HCT116 (cell line): ENCODE measurements at regions not wholly inside any gene's neighbourhood (a gene's known extent, or its start where the extent isn't known, plus 50 kb on each side); places are given as distances from the start of the nearest gene placed in this dataset.

Experiments used
- ATAC-seq: fragments of 200-7000 bp; cut with Tn5 transposase; 2 replicates; pipeline ENCODE4 v1.9.1; 2020; ENCODE audit warnings: mild to moderate bottlenecking, moderate library complexity
- BruUV-seq: library from RNA; stranded (reverse); fragments of 400-500 nt; replicated peaks from 2 replicates; lab custom pipeline; 2021; lab: Mats Ljungman, UMichigan
- CTCF ChIA-PET: fragments of 300-600 bp; sonication (Branson Sonifier 250); formaldehyde crosslinking; loops from one replicate; lab custom pipeline; 2021; ENCODE audit warnings: antibody characterized with exemption; lab: Charles Lee
- POLR2A ChIA-PET: fragments of 300-600, 350-600 bp; sonication (Branson Sonifier 250); formaldehyde crosslinking; loops from one replicate; lab custom pipeline; 2021; ENCODE audit warnings: antibody characterized with exemption; lab: Charles Lee
- RAD21 ChIA-PET, 2 experiments: fragments of 300-600 bp; sonication (Branson Sonifier 250); formaldehyde crosslinking; loops; one replicate each; lab custom pipeline; 2023; ENCODE audit warnings: low total read pairs in 2 of 2; ENCODE audit not compliant: uncharacterized antibody in 2 of 2, unreplicated experiment in 2 of 2, low non-redundant PET in 1 of 2; lab: Charles Lee
- DNase-seq: peaks from one replicate; pipeline ENCODE4 v3.0.0-alpha.2; 2010; ENCODE audit warnings: low read depth, low spot score
- H2AFZ ChIP-seq: fragments of 200-600 bp; shearing (Covaris generic), sonication (generic); 2 replicates; pipeline ENCODE4 v1.6.1; 2017; ENCODE audit warnings: low read depth, mixed run types, mixed read lengths, antibody characterized with exemption, low read length; ENCODE audit not compliant: poor library complexity, severe bottlenecking
- H3K27ac ChIP-seq: 2 replicates; pipeline ENCODE4 v1.5.1; 2012; ENCODE audit warnings: low read depth, low read length
- H3K27me3 ChIP-seq: fragments of 200-600 bp; sonication (generic); 2 replicates; pipeline ENCODE4 v1.6.1; 2016; ENCODE audit warnings: mixed run types, low read length, mixed read lengths; ENCODE audit not compliant: insufficient read depth
- H3K36me3 ChIP-seq, 2 experiments: fragments of 200-500 bp in 1 of 2; fragments of 200-600 bp in 1 of 2; sonication (Bioruptor generic) in 1 of 2; sonication (generic) in 1 of 2; 2 replicates each; pipeline versions ENCODE4 v1.5.1 to v1.6.1; 2014 to 2016; ENCODE audit warnings: low read length in 2 of 2, inconsistent platforms in 1 of 2, mixed read lengths in 1 of 2, mixed run types in 1 of 2; ENCODE audit not compliant: insufficient read depth in 2 of 2, control insufficient read depth in 1 of 2
- H3K4me1 ChIP-seq, 2 experiments: fragments of 200-600 bp in 1 of 2; sonication (generic) in 1 of 2; 2 replicates each; pipeline versions ENCODE4 v1.5.1 to v1.6.1; 2012 to 2017; ENCODE audit warnings: low read length in 2 of 2, inconsistent platforms in 1 of 2, mild to moderate bottlenecking in 1 of 2, mixed read lengths in 1 of 2, mixed run types in 1 of 2, moderate library complexity in 1 of 2; ENCODE audit not compliant: insufficient read depth in 2 of 2, control insufficient read depth in 1 of 2
- H3K4me2 ChIP-seq: fragments of 200-600 bp; sonication (generic); 2 replicates; pipeline ENCODE4 v1.6.1; 2017; ENCODE audit warnings: mixed run types, low read length, mixed read lengths
- H3K4me3 ChIP-seq, 2 experiments: fragments of 200-600 bp in 1 of 2; sonication (generic) in 1 of 2; replicated peaks in 1 of 2; 2 replicates each; pipeline ENCODE4 v1.5.1; 2011 to 2016; ENCODE audit warnings: low read length in 2 of 2, control low read depth in 1 of 2, low read depth in 1 of 2, mild to moderate bottlenecking in 1 of 2, mixed read lengths in 1 of 2, mixed run types in 1 of 2
- H3K79me2 ChIP-seq: fragments of 200-600 bp; sonication (generic); 2 replicates; pipeline ENCODE4 v1.6.1; 2017; ENCODE audit warnings: mild to moderate bottlenecking, mixed run types, low read length, moderate library complexity, mixed read lengths; ENCODE audit not compliant: insufficient read depth
- H3K9ac ChIP-seq: fragments of 200-600 bp; sonication (generic); 2 replicates; pipeline ENCODE4 v1.6.1; 2016; ENCODE audit warnings: low read length, mixed read lengths
- H3K9me2 ChIP-seq: fragments of 200-600 bp; sonication (generic), shearing (Covaris generic); 2 replicates; pipeline ENCODE4 v1.6.1; 2017; ENCODE audit warnings: mixed run types, mild to moderate bottlenecking, moderate library complexity; ENCODE audit not compliant: insufficient read depth
- H3K9me3 ChIP-seq, 2 experiments: fragments of 200-500 bp in 1 of 2; fragments of 200-600 bp in 1 of 2; sonication (Bioruptor generic) in 1 of 2; sonication (generic) in 1 of 2; 2 replicates each; pipeline ENCODE4 v1.6.1; 2014 to 2017; ENCODE audit warnings: low read length in 2 of 2, mixed read lengths in 2 of 2, inconsistent platforms in 1 of 2, low read depth in 1 of 2, mild to moderate bottlenecking in 1 of 2, mixed run types in 1 of 2, moderate library complexity in 1 of 2; ENCODE audit not compliant: control insufficient read depth in 1 of 2, insufficient read depth in 1 of 2
- H4K20me1 ChIP-seq: fragments of 200-600 bp; sonication (generic), shearing (Covaris generic); 2 replicates; pipeline ENCODE4 v1.6.1; 2017; ENCODE audit warnings: mixed run types, mild to moderate bottlenecking, moderate library complexity; ENCODE audit not compliant: insufficient read depth
- CBX3 ChIP-seq: IDR thresholded peaks from 2 replicates; pipeline ENCODE4 v1.6.1; 2012; ENCODE audit warnings: low read depth
- CEBPB ChIP-seq: IDR thresholded peaks from 2 replicates; pipeline ENCODE4 v1.6.1; 2012; ENCODE audit warnings: low read depth
- EGR1 ChIP-seq: IDR thresholded peaks from 2 replicates; pipeline ENCODE4 v1.6.1; 2012; ENCODE audit warnings: low read depth
- EZH2 ChIP-seq: fragments of 200-600 bp; sonication (generic); IDR thresholded peaks from 2 replicates; pipeline ENCODE4 v1.6.1; 2017; ENCODE audit warnings: antibody characterized with exemption, mixed run types
- FOSL1 ChIP-seq: IDR thresholded peaks from 2 replicates; pipeline ENCODE4 v1.6.1; 2012; ENCODE audit warnings: low read depth
- JUND ChIP-seq: IDR thresholded peaks from 2 replicates; pipeline ENCODE4 v1.6.1; 2012
- POLR2A ChIP-seq: IDR thresholded peaks from 2 replicates; pipeline ENCODE4 v1.7.0; 2011; ENCODE audit warnings: borderline replicate concordance; ENCODE audit not compliant: insufficient read depth, insufficient read length; ENCODE audit errors: extremely low read depth
- POLR2AphosphoS5 ChIP-seq: IDR thresholded peaks from 2 replicates; pipeline ENCODE4 v1.6.1; 2011; ENCODE audit warnings: mild to moderate bottlenecking, low read depth, low read length, moderate library complexity
- RAD21 ChIP-seq: IDR thresholded peaks from 2 replicates; pipeline ENCODE4 v1.6.1; 2012; ENCODE audit warnings: low read depth, mild to moderate bottlenecking
- SIN3A ChIP-seq: IDR thresholded peaks from 2 replicates; pipeline ENCODE4 v1.6.1; 2012; ENCODE audit warnings: low read depth
- SRF ChIP-seq: IDR thresholded peaks from 2 replicates; pipeline ENCODE4 v1.6.1; 2012; ENCODE audit warnings: low read depth
- TCF7L2 ChIP-seq: IDR thresholded peaks from 2 replicates; pipeline ENCODE4 v1.7.0; 2011; ENCODE audit warnings: borderline replicate concordance, inconsistent platforms; ENCODE audit not compliant: insufficient read depth, insufficient read length; ENCODE audit errors: extremely low read depth
- YY1 ChIP-seq: IDR thresholded peaks from 2 replicates; pipeline ENCODE4 v1.6.1; 2011; ENCODE audit warnings: low read length, low read depth, moderate library complexity, mild to moderate bottlenecking; ENCODE audit not compliant: insufficient replicate concordance; ENCODE audit errors: extremely low read depth
- ZFX ChIP-seq: fragments of 450-650 bp; IDR thresholded peaks from 2 replicates; pipeline ENCODE4 v1.6.1; 2017
- ZNF274 ChIP-seq: fragments of 200-500 bp; sonication (Bioruptor generic); IDR thresholded peaks from 2 replicates; pipeline ENCODE4 v1.6.1; 2014; ENCODE audit warnings: mild to moderate bottlenecking, low read depth, low read length, inconsistent platforms
- intact Hi-C: fragments of 100-400 bp; cut with micrococcal nuclease; formaldehyde crosslinking; loops from 2 replicates; pipeline ENCODE4 v1.10.0; 2022
- TF ChIP-seq, protein P1 (sequence below): IDR thresholded peaks from 2 replicates; pipeline ENCODE4 v1.6.1; 2012
- TF ChIP-seq, protein P2 (sequence below): IDR thresholded peaks from 2 replicates; pipeline ENCODE4 v1.6.1; 2011; ENCODE audit warnings: mild to moderate bottlenecking, low read length, moderate library complexity; ENCODE audit not compliant: insufficient replicate concordance; ENCODE audit errors: extremely low read depth
- TF ChIP-seq, protein P3 (sequence below), 3 experiments: fragments of 200-600 bp in 1 of 3; sonication (generic) in 1 of 3; IDR thresholded peaks in 2 of 3; conservative IDR thresholded peaks in 1 of 3; 2 replicates each; pipeline ENCODE4 v1.5.1; 2012 to 2017; ENCODE audit warnings: low read depth in 2 of 3, low read length in 2 of 3, antibody characterized with exemption in 1 of 3, borderline replicate concordance in 1 of 3, control low read depth in 1 of 3, mild to moderate bottlenecking in 1 of 3, mixed read lengths in 1 of 3, mixed run types in 1 of 3, moderate library complexity in 1 of 3; ENCODE audit not compliant: insufficient read depth in 1 of 3
- TF ChIP-seq, protein P4 (sequence below): IDR thresholded peaks from 2 replicates; pipeline ENCODE4 v1.6.1; 2012

DNA sequence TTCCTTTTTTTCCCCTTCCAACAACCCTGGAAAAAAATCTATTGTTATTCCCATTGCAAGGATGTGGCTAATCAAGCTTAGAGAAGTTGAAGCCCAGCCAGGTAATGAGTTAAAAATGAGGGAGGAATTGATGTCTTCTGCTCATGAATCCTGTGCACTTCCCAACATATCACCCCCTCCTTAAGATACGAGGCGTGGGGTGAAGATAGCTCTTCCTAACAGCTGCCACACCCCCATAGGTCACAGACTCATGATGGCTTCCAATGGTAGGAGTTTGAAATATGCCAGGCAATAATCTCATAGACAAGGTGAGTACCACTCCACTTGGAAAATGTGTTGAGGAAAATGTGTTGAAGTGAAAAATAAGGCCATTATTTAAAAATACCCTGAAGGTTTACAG is 71.3 kb upstream of the HECW1 start:
- Histone ChIP-seq H3K79me2 (no peaks in the 10 kb centered on the region), H3K4me1 (no peaks in the 10 kb centered on the region), H3K9me3 (no peaks in the 10 kb centered on the region), H3K9me2 (no peaks in the 10 kb centered on the region), H3K27me3 (no peaks in the 10 kb centered on the region), H3K4me3 (no peak overlapping the region), H3K4me2 (no peak overlapping the region), H4K20me1 (no peaks in the 10 kb centered on the region), H3K9ac (no peak overlapping the region), H3K27ac (no peak overlapping the region), H2AFZ (no peak overlapping the region), H3K36me3 (no peaks in the 10 kb centered on the region)
- intact Hi-C loops: no loop called here
- no peak for ATAC-seq
- ChIA-PET CTCF (no interaction called here), RAD21 (no interaction called here), POLR2A (no interaction called here)
- TF ChIP-seq POLR2A: no peak
- TF ChIP-seq JUND: no peak
- no peak for DNase-seq
- BruUV-seq: no TSS peak

DNA sequence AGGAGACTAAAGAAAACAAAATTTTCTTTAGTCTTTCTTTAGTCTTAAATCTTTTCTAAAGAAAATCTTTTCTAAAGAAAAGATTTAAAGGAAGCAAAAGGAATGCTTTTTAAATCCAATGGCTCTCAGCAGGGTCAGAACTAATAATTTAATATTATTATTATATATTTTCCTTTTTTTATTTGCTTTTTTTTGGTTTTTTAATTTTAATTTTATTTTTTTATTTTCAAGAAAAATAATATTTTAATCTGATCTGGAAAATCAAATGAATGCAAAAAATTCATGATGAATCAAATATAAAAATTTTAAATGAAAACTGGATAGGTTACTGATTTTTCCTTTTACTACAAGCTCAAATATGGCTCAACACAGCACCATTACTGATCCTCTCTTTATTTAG is 70.7 kb upstream of the HECW1 start:
- Histone ChIP-seq H3K9ac (no peak overlapping the region), H4K20me1 (no peaks in the 10 kb centered on the region), H3K27ac (no peak overlapping the region), H3K9me3 (no peaks in the 10 kb centered on the region), H3K4me2 (no peak overlapping the region), H2AFZ (no peak overlapping the region), H3K4me3 (no peak overlapping the region), H3K4me1 (no peaks in the 10 kb centered on the region), H3K27me3 (no peaks in the 10 kb centered on the region), H3K79me2 (no peaks in the 10 kb centered on the region), H3K36me3 (no peaks in the 10 kb centered on the region), H3K9me2 (no peaks in the 10 kb centered on the region)
- RAD21 ChIA-PET: no interaction called here
- CTCF ChIA-PET: no interaction called here
- ATAC-seq (no peak), DNase-seq (no peak)
- intact Hi-C loops: no loop called here
- no TSS peak for BruUV-seq
- POLR2A ChIA-PET: interaction anchor here (0.7 kb wide), 1 partner anchor 585 kb away, joined by 3 read pairs; no protein-coding TSS in a partner anchor
- TF ChIP-seq, protein P1, sequence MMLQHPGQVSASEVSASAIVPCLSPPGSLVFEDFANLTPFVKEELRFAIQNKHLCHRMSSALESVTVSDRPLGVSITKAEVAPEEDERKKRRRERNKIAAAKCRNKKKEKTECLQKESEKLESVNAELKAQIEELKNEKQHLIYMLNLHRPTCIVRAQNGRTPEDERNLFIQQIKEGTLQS: no peak
- TF ChIP-seq SIN3A: no peak
- TF ChIP-seq TCF7L2: no peak
- no peak for TF ChIP-seq CBX3
- TF ChIP-seq POLR2A: no peak
- TF ChIP-seq JUND: no peak
- TF ChIP-seq FOSL1: no peak
- TF ChIP-seq POLR2AphosphoS5: no peak
- no peak for TF ChIP-seq YY1
- no peak for TF ChIP-seq SRF
- TF ChIP-seq EZH2: no peak
- TF ChIP-seq, protein P2, sequence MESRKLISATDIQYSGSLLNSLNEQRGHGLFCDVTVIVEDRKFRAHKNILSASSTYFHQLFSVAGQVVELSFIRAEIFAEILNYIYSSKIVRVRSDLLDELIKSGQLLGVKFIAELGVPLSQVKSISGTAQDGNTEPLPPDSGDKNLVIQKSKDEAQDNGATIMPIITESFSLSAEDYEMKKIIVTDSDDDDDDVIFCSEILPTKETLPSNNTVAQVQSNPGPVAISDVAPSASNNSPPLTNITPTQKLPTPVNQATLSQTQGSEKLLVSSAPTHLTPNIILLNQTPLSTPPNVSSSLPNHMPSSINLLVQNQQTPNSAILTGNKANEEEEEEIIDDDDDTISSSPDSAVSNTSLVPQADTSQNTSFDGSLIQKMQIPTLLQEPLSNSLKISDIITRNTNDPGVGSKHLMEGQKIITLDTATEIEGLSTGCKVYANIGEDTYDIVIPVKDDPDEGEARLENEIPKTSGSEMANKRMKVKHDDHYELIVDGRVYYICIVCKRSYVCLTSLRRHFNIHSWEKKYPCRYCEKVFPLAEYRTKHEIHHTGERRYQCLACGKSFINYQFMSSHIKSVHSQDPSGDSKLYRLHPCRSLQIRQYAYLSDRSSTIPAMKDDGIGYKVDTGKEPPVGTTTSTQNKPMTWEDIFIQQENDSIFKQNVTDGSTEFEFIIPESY: no peak
- TF ChIP-seq ZFX: no peak
- TF ChIP-seq ZNF274: no peak
- no peak for TF ChIP-seq EGR1
- TF ChIP-seq CEBPB: no peak
- TF ChIP-seq RAD21: no peak
- TF ChIP-seq, protein P3, sequence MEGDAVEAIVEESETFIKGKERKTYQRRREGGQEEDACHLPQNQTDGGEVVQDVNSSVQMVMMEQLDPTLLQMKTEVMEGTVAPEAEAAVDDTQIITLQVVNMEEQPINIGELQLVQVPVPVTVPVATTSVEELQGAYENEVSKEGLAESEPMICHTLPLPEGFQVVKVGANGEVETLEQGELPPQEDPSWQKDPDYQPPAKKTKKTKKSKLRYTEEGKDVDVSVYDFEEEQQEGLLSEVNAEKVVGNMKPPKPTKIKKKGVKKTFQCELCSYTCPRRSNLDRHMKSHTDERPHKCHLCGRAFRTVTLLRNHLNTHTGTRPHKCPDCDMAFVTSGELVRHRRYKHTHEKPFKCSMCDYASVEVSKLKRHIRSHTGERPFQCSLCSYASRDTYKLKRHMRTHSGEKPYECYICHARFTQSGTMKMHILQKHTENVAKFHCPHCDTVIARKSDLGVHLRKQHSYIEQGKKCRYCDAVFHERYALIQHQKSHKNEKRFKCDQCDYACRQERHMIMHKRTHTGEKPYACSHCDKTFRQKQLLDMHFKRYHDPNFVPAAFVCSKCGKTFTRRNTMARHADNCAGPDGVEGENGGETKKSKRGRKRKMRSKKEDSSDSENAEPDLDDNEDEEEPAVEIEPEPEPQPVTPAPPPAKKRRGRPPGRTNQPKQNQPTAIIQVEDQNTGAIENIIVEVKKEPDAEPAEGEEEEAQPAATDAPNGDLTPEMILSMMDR (IDR thresholded peaks at IDR 0.05 in 2 of 3, conservative IDR thresholded peaks at IDR 0.05 in 1 of 3; ENCODE audit: borderline replicate concordance in 1 of 3, insufficient read depth in 1 of 3, low read depth in 2 of 3, low read length in 2 of 3): no peak
- TF ChIP-seq, protein P4, sequence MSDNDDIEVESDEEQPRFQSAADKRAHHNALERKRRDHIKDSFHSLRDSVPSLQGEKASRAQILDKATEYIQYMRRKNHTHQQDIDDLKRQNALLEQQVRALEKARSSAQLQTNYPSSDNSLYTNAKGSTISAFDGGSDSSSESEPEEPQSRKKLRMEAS: no peak
